ENCODE measurements at regions not wholly inside any gene's neighbourhood (a gene's known extent, or its start where the extent isn't known, plus 50 kb on each side); places are given as distances from the start of the nearest gene placed in this dataset.

DNA sequence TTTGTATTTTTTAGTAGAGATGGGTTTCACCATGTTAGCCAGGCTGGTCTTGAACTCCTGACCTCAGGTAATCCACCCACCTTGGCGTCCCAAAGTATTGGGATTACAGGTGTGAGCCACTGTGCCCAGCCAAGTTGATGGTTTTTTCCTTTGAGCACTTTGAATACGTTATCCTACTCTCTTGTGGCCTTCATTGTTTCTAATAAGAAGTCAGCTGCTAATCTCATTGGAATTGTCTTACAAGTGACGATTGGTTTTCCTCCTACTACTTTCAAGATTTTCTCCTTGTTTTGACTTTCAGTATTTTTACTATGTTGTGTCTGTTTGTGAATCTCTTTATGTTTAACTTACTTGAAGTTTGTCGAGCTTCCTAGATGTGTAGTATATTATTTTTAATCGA, 88.5 kb downstream of the TMEM200C start:
- H3K27me3 ChIP-seq (ENCODE audit: control insufficient read depth, insufficient read depth, low read length) = no peaks in the 10 kb centered on the region
- ATAC-seq (no peak), DNase-seq (ENCODE audit: low read depth, low spot score) (no peak)
- H3K9me3 ChIP-seq (ENCODE audit: control insufficient read depth, insufficient read depth, low read depth, low read length) = no peaks in the 10 kb centered on the region
- H3K4me3 ChIP-seq (ENCODE audit: low read depth in 2 of 2, low read length in 2 of 2) = no peak overlapping the region
- in situ Hi-C loops (cut with HindIII; ENCODE audit: low pct_unique_long_range_greater_than_20kb, low sequenced_read_pairs) (no loop called here), intact Hi-C loops (cut with micrococcal nuclease; ENCODE audit: unreplicated experiment) (no loop called here)
- H3K4me1 ChIP-seq (ENCODE audit: control insufficient read depth, insufficient read depth, low read length) = no peaks in the 10 kb centered on the region
- POLR2A ChIA-PET = no interaction called here
- CTCF ChIA-PET = no interaction called here
- TF ChIP-seq, protein P1, sequence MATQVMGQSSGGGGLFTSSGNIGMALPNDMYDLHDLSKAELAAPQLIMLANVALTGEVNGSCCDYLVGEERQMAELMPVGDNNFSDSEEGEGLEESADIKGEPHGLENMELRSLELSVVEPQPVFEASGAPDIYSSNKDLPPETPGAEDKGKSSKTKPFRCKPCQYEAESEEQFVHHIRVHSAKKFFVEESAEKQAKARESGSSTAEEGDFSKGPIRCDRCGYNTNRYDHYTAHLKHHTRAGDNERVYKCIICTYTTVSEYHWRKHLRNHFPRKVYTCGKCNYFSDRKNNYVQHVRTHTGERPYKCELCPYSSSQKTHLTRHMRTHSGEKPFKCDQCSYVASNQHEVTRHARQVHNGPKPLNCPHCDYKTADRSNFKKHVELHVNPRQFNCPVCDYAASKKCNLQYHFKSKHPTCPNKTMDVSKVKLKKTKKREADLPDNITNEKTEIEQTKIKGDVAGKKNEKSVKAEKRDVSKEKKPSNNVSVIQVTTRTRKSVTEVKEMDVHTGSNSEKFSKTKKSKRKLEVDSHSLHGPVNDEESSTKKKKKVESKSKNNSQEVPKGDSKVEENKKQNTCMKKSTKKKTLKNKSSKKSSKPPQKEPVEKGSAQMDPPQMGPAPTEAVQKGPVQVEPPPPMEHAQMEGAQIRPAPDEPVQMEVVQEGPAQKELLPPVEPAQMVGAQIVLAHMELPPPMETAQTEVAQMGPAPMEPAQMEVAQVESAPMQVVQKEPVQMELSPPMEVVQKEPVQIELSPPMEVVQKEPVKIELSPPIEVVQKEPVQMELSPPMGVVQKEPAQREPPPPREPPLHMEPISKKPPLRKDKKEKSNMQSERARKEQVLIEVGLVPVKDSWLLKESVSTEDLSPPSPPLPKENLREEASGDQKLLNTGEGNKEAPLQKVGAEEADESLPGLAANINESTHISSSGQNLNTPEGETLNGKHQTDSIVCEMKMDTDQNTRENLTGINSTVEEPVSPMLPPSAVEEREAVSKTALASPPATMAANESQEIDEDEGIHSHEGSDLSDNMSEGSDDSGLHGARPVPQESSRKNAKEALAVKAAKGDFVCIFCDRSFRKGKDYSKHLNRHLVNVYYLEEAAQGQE (IDR thresholded peaks at IDR 0.05; ENCODE audit: insufficient read depth in 1 of 2, low read depth in 2 of 2, low read length in 1 of 2) = no peak
- TF ChIP-seq POLR2AphosphoS5 (IDR thresholded peaks at IDR 0.05; ENCODE audit: low read depth, low read length) (no peak), TCF7L2 (IDR thresholded peaks at IDR 0.05; ENCODE audit: low read depth, low read length) (no peak), SIN3A (IDR thresholded peaks at IDR 0.05; ENCODE audit: borderline replicate concordance, insufficient read depth, low read depth, low read length) (no peak)
- TF ChIP-seq, protein P2, sequence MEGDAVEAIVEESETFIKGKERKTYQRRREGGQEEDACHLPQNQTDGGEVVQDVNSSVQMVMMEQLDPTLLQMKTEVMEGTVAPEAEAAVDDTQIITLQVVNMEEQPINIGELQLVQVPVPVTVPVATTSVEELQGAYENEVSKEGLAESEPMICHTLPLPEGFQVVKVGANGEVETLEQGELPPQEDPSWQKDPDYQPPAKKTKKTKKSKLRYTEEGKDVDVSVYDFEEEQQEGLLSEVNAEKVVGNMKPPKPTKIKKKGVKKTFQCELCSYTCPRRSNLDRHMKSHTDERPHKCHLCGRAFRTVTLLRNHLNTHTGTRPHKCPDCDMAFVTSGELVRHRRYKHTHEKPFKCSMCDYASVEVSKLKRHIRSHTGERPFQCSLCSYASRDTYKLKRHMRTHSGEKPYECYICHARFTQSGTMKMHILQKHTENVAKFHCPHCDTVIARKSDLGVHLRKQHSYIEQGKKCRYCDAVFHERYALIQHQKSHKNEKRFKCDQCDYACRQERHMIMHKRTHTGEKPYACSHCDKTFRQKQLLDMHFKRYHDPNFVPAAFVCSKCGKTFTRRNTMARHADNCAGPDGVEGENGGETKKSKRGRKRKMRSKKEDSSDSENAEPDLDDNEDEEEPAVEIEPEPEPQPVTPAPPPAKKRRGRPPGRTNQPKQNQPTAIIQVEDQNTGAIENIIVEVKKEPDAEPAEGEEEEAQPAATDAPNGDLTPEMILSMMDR (IDR thresholded peaks at IDR 0.05) = no peak
- H3K27ac ChIP-seq (ENCODE audit: low read length) = no peak overlapping the region
- BruUV-seq (replicated peaks) = no TSS peak
- H3K36me3 ChIP-seq (ENCODE audit: control insufficient read depth, insufficient read depth, low read length) = no peaks in the 10 kb centered on the region

DNA sequence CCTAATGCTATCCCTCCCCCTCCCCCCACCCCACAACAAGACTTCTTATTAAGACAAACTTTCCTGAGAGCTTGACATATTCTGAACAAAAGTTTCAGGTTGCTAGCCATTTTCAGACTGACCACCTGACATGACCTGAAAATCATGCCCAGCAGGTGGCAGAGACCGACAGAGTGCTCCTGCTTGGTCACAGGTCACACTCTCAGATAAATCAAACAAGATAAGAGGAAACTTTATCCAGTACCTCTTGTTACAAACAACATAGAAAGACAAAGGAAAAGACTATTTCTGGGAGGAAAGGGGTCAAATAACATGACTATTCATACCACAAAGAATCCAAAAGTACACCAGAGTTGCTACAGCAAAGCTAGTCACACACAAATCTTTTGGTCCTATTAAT, 107.4 kb downstream of the TMEM200C start:
- Histone ChIP-seq H3K27ac (ENCODE audit: low read length) (no peak overlapping the region), H3K4me3 (ENCODE audit: low read depth in 2 of 2, low read length in 2 of 2) (no peak overlapping the region), H3K9me3 (ENCODE audit: control insufficient read depth, insufficient read depth, low read depth, low read length) (no peaks in the 10 kb centered on the region), H3K36me3 (ENCODE audit: control insufficient read depth, insufficient read depth, low read length) (no peaks in the 10 kb centered on the region), H3K27me3 (ENCODE audit: control insufficient read depth, insufficient read depth, low read length) (no peaks in the 10 kb centered on the region), H3K4me1 (ENCODE audit: control insufficient read depth, insufficient read depth, low read length) (no peaks in the 10 kb centered on the region)
- in situ Hi-C loops (cut with HindIII; ENCODE audit: low pct_unique_long_range_greater_than_20kb, low sequenced_read_pairs) = no loop called here
- ATAC-seq (no peak), DNase-seq (ENCODE audit: low read depth, low spot score) (no peak)
- TF ChIP-seq POLR2AphosphoS5 (IDR thresholded peaks at IDR 0.05; ENCODE audit: low read depth, low read length) = no peak
- intact Hi-C loops (cut with micrococcal nuclease; ENCODE audit: unreplicated experiment) = no loop called here
- no TSS peak for BruUV-seq (replicated peaks)
- POLR2A ChIA-PET = no interaction called here
- CTCF ChIA-PET = no interaction called here

DNA sequence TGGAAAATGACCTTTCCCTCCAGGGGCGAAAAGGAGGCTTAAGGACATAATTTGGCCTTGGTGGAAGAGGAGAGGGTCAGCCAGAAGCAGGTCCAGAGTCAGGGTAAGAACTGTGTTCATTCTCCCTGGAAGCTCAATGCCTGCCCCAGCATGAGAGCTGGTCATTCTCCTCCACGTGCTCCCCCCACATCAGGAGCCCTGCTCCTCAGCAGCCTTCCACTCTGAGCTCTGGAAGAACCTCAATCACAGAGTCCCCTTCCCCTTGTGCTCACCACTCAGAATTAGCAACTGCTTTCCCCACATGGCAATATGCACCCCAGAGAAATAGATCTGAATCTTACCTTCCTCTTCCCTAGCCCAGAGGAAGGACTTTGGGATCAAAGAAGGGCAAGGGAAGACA, 115.4 kb downstream of the TMEM200C start:
- DNase-seq (ENCODE audit: low read depth, low spot score) = no peak
- no peaks in the 10 kb centered on the region for H3K27me3 ChIP-seq (ENCODE audit: control insufficient read depth, insufficient read depth, low read length)
- no TSS peak for BruUV-seq (replicated peaks)
- no peak overlapping the region for H3K27ac ChIP-seq (ENCODE audit: low read length)
- ATAC-seq = no peak
- in situ Hi-C loops (cut with HindIII; ENCODE audit: low pct_unique_long_range_greater_than_20kb, low sequenced_read_pairs) = no loop called here
- POLR2A ChIA-PET = no interaction called here
- CTCF ChIA-PET = no interaction called here
- H3K36me3 ChIP-seq (ENCODE audit: control insufficient read depth, insufficient read depth, low read length) = no peaks in the 10 kb centered on the region
- TF ChIP-seq SIN3A (IDR thresholded peaks at IDR 0.05; ENCODE audit: borderline replicate concordance, insufficient read depth, low read depth, low read length) (no peak), TCF7L2 (IDR thresholded peaks at IDR 0.05; ENCODE audit: low read depth, low read length) (no peak), POLR2AphosphoS5 (IDR thresholded peaks at IDR 0.05; ENCODE audit: low read depth, low read length) (no peak)
- TF ChIP-seq, protein P1 (IDR thresholded peaks at IDR 0.05; ENCODE audit: insufficient read depth in 1 of 2, low read depth in 2 of 2, low read length in 1 of 2) = no peak
- TF ChIP-seq, protein P2 (IDR thresholded peaks at IDR 0.05) = no peak
- H3K9me3 ChIP-seq (ENCODE audit: control insufficient read depth, insufficient read depth, low read depth, low read length) = no peaks in the 10 kb centered on the region
- no peaks in the 10 kb centered on the region for H3K4me1 ChIP-seq (ENCODE audit: control insufficient read depth, insufficient read depth, low read length)
- H3K4me3 ChIP-seq (ENCODE audit: low read depth in 2 of 2, low read length in 2 of 2) = no peak overlapping the region
- intact Hi-C loops (cut with micrococcal nuclease; ENCODE audit: unreplicated experiment) = no loop called here

Measured in Panc1 (cell line).